Fibroblast of skin of right quadriceps (primary cell): ENCODE measurements at regions not wholly inside any gene's neighbourhood (a gene's known extent, or its start where the extent isn't known, plus 50 kb on each side); places are given as distances from the start of the nearest gene placed in this dataset.

Experiments
- DNase-seq: peaks from one replicate; pipeline ENCODE4 v3.0.0-alpha.2; 2013

DNA sequence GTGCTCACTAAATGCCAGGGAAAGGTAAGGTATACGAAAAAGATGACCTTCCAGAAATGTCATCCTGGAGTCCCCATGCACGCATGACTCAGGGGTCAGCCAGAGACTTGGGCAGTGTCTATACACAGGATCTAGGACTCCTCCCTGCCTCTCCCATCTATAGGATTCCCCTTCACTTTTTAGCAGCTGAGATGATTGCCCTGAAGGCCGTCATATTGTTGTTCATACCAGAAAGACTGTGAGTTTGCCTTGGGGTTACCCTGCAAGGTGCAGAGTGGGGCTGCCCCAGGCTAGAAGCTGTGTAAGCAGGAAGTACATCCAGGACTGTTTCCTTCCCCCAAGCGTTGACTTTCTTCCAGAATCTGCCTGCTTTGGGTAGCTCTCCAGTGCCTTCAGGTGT is 55.1 kb upstream of the MAMLD1 start:
- DNase-seq, result no peak

DNA sequence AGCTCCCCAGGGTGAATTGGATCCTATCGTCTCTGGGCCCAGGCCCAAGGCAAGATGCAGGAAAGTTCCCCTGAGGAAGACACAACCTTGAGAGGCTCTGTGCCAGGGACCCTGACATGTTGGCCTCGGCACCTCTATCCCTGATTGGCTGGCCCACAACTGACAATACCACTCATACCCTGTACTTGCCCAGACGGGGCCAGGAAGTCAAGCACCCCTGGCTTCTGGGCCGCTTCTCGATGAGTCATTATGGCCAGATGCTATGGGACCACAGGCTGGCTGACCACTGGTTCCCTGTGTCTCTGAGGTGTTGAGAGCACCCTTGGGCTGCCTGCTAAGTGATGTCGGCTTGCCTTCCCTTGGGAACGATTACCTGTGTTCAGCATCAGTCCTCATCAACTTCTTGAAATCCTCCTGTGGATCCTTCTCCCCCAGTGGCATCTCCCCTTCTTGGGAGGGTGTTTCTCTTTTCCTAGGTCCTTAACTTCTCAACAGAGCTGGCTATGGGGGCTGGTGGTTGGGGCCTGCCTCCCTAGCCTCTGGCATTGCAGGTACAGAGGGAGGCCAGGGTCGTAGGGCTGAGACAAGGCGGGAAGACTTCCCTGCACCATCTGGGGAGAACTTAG is 54.5 kb upstream of the MAMLD1 start:
- DNase-seq, result no peak

DNA sequence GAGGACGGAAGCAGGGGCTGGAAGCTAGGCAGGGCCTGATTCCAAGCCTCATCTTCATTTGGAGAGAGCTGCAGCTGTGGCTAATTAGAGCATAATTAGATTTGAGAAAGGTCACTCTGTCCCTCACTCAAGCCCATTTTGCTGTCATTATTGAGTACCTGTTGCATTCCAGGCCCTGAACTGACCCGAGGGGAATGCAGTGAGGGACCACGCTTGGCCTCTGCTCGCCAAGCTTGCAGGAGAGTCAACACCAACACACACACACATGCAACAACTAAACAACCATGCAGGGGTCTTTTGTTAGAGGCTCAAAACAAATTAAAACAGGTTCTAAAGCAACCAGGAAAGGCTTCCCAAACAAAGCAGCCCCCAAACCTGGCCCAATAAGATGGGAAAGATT is 52.7 kb upstream of the MAMLD1 start:
- no peak for DNase-seq

DNA sequence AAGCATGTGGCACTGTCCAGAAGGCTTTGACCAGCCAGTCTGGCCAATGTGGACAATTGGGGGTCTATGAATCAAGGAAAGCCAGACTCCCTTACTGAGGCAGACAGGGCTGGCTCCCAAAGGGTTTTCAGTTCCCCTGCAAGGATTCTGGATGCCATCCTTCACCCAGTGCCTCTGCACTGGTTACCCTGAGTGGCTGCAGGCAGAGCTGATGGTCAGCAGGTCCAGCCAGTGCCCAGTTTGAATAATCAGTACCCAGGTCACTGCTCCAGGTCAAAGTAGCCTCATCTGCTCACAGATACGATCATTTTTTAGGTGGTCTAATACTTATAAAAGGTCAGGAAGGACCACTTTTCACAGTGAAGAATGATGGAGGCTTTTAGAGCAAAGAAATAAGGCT is 52.2 kb upstream of the MAMLD1 start:
- DNase-seq, result no peak

DNA sequence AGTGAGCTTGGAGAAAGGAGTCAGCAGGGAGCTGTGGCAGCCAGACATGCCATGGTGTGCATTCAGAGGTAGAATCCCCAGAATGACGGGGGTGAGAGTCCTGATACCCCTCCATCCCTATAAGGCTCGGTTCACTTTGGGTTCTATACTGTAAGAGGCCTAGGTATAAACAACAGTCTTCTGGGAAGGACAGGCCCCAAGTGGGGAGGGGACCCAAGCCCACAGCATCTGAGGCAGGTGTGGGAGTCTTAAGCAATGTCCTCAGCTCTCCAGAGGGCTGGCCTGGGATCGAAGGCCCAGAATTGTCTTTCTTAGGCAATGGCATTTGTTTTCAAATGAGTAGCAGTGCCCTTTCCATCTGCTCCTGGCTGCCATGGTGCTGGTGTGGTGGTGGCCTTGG is 50.2 kb upstream of the MAMLD1 start:
- no peak for DNase-seq
